ENCODE measurements at regions not wholly inside any gene's neighbourhood (a gene's known extent, or its start where the extent isn't known, plus 50 kb on each side); places are given as distances from the start of the nearest gene placed in this dataset.

DNA sequence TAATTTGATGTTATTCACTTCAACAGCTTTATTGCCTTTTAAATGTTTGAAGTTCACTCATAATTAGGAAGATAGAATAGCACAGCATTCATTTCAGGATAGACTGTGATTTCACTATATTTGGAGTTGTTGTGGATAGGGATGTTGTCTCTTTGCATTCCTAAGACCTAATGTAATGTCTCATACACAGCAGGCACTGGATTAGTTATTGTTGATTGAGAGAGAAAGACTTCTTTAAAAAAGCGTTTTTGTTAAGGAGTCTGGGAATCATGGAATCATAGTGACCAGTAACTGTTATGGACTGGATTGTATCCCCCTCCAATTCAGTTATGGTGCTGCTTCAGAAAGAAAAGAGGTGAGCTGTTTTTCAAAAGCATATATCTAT lies 122.0 kb downstream of the USP22 start:
- peak overlapping the region; percentile 50 for H3K27ac ChIP-seq
- H3K36me3 ChIP-seq (replicated peaks; ENCODE audit: insufficient read depth, low read depth) = no peaks in the 10 kb centered on the region
- H3K4me2 ChIP-seq = no peak overlapping the region
- no peak overlapping the region for H2AFZ ChIP-seq
- no peaks in the 10 kb centered on the region for H3K9me3 ChIP-seq (ENCODE audit: low read depth)
- TF ChIP-seq, protein P1, sequence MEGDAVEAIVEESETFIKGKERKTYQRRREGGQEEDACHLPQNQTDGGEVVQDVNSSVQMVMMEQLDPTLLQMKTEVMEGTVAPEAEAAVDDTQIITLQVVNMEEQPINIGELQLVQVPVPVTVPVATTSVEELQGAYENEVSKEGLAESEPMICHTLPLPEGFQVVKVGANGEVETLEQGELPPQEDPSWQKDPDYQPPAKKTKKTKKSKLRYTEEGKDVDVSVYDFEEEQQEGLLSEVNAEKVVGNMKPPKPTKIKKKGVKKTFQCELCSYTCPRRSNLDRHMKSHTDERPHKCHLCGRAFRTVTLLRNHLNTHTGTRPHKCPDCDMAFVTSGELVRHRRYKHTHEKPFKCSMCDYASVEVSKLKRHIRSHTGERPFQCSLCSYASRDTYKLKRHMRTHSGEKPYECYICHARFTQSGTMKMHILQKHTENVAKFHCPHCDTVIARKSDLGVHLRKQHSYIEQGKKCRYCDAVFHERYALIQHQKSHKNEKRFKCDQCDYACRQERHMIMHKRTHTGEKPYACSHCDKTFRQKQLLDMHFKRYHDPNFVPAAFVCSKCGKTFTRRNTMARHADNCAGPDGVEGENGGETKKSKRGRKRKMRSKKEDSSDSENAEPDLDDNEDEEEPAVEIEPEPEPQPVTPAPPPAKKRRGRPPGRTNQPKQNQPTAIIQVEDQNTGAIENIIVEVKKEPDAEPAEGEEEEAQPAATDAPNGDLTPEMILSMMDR (IDR thresholded peaks at IDR 0.05; ENCODE audit: poor library complexity) = no peak
- TF ChIP-seq EZH2phosphoT487 (IDR thresholded peaks at IDR 0.05; ENCODE audit: low read depth, severe bottlenecking, unreplicated experiment) = no peak
- no peak for TF ChIP-seq EZH2 (IDR thresholded peaks at IDR 0.05; ENCODE audit: borderline replicate concordance)
- 33% methylated on average over 1 of the region's 1 CpG for WGBS (ENCODE audit: low lambda C conversion rate, missing lambda C conversion rate)
- H3K79me2 ChIP-seq = peaks cover 13% of the 10 kb centered on the region
- no peak for DNase-seq (ENCODE audit: low spot score)
- no peaks in the 10 kb centered on the region for H3K9me2 ChIP-seq (replicated peaks; ENCODE audit: insufficient read depth)
- H4K20me1 ChIP-seq (ENCODE audit: insufficient read depth, poor library complexity, severe bottlenecking) = no peaks in the 10 kb centered on the region
- no peaks in the 10 kb centered on the region for H3K27me3 ChIP-seq
- no peaks in the 10 kb centered on the region for H3K4me1 ChIP-seq (ENCODE audit: insufficient read depth)
- H3K4me3 ChIP-seq = no peak overlapping the region

DNA sequence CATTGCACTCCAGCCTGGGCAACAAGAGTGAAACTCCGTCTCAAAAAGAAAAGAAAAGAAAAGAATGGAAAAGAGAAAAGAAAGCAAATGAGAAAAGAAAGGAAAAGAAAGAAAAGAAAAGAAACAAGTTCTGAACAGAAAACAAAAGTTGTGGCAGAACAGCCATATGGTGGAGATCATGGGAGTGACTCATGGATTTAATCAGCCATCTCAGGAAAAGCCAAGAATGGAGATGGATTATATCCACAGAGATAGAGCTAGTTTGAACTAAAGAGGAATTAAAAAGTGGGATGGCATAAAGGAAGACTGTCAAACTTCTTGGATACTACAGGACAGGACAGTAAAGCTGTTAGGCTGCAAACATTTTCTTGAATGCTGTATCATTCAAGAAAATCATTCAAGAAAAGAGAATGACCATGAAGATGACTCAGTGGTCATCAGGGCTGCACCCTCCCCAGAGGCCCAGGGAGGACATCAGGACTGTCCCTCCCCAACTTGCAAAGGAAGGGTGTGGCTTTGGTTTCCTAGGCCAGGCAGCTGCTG lies 120.6 kb downstream of the USP22 start:
- H3K4me3 ChIP-seq = no peak overlapping the region
- H4K20me1 ChIP-seq (ENCODE audit: insufficient read depth, poor library complexity, severe bottlenecking) = no peaks in the 10 kb centered on the region
- no peak for DNase-seq (ENCODE audit: low spot score)
- no peaks in the 10 kb centered on the region for H3K9me3 ChIP-seq (ENCODE audit: low read depth)
- peak overlapping the region; percentile 60 for H3K27ac ChIP-seq
- no peaks in the 10 kb centered on the region for H3K4me1 ChIP-seq (ENCODE audit: insufficient read depth)
- no peak overlapping the region for H3K4me2 ChIP-seq
- no peaks in the 10 kb centered on the region for H3K9me2 ChIP-seq (replicated peaks; ENCODE audit: insufficient read depth)
- peaks cover 12% of the 10 kb centered on the region for H3K79me2 ChIP-seq
- 93% methylated on average over 1 of the region's 1 CpG for WGBS (ENCODE audit: low lambda C conversion rate, missing lambda C conversion rate)
- H3K27me3 ChIP-seq = no peaks in the 10 kb centered on the region
- H3K36me3 ChIP-seq (replicated peaks; ENCODE audit: insufficient read depth, low read depth) = no peaks in the 10 kb centered on the region
- TF ChIP-seq EZH2 (IDR thresholded peaks at IDR 0.05; ENCODE audit: borderline replicate concordance) = no peak
- TF ChIP-seq, protein P1 (IDR thresholded peaks at IDR 0.05; ENCODE audit: poor library complexity) = no peak
- TF ChIP-seq EZH2phosphoT487 (IDR thresholded peaks at IDR 0.05; ENCODE audit: low read depth, severe bottlenecking, unreplicated experiment) = no peak
- H2AFZ ChIP-seq = no peak overlapping the region

- peaks cover 12% of the 10 kb centered on the region for H3K79me2 ChIP-seq
- no peak overlapping the region for H3K4me2 ChIP-seq
- WGBS (ENCODE audit: low lambda C conversion rate, missing lambda C conversion rate) = 66% methylated on average over 5 of the region's 5 CpGs
- H4K20me1 ChIP-seq (ENCODE audit: insufficient read depth, poor library complexity, severe bottlenecking) = no peaks in the 10 kb centered on the region
- no peak overlapping the region for H3K4me3 ChIP-seq
- no peaks in the 10 kb centered on the region for H3K9me3 ChIP-seq (ENCODE audit: low read depth)
- no peak overlapping the region for H2AFZ ChIP-seq
- no peaks in the 10 kb centered on the region for H3K27me3 ChIP-seq
- H3K36me3 ChIP-seq (replicated peaks; ENCODE audit: insufficient read depth, low read depth) = no peaks in the 10 kb centered on the region
- DNase-seq (ENCODE audit: low spot score) = no peak
- TF ChIP-seq EZH2phosphoT487 (IDR thresholded peaks at IDR 0.05; ENCODE audit: low read depth, severe bottlenecking, unreplicated experiment) (no peak), EZH2 (IDR thresholded peaks at IDR 0.05; ENCODE audit: borderline replicate concordance) (no peak)
- H3K27ac ChIP-seq = no peak overlapping the region
- H3K4me1 ChIP-seq (ENCODE audit: insufficient read depth) = no peaks in the 10 kb centered on the region
- no peaks in the 10 kb centered on the region for H3K9me2 ChIP-seq (replicated peaks; ENCODE audit: insufficient read depth)
Measured at GRCh38 chr17:20924306-20924705, 118.5 kb downstream of the USP22 start.

DNA sequence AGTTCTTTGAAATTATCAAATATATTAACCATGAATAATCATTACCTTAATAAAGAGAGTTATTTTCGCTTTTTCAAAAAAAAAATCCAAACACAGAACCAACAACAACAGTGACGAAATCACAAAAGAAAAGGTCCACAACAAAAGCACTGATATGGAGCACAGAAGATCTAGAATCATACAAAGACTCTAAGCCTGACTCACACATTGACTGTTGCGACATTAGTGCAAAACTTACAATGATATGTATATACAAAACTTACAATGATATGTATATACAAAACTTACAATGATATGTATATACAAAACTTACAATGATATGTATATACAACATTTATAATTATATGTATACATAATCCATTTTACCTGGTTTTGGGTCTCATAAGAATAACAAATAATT lies 117.7 kb downstream of the USP22 start:
- Histone ChIP-seq H3K36me3 (replicated peaks; ENCODE audit: insufficient read depth, low read depth) (no peaks in the 10 kb centered on the region), H3K4me2 (no peak overlapping the region), H3K27me3 (no peaks in the 10 kb centered on the region), H2AFZ (no peak overlapping the region), H3K27ac (no peak overlapping the region), H3K4me1 (ENCODE audit: insufficient read depth) (no peaks in the 10 kb centered on the region), H3K9me3 (ENCODE audit: low read depth) (no peaks in the 10 kb centered on the region), H4K20me1 (ENCODE audit: insufficient read depth, poor library complexity, severe bottlenecking) (no peaks in the 10 kb centered on the region), H3K9me2 (replicated peaks; ENCODE audit: insufficient read depth) (no peaks in the 10 kb centered on the region), H3K79me2 (peaks cover 12% of the 10 kb centered on the region), H3K4me3 (no peak overlapping the region)
- TF ChIP-seq EZH2 (IDR thresholded peaks at IDR 0.05; ENCODE audit: borderline replicate concordance) (no peak), EZH2phosphoT487 (IDR thresholded peaks at IDR 0.05; ENCODE audit: low read depth, severe bottlenecking, unreplicated experiment) (no peak)
- TF ChIP-seq, protein P1 (IDR thresholded peaks at IDR 0.05; ENCODE audit: poor library complexity) = no peak
- 93% methylated on average over 3 of the region's 3 CpGs for WGBS (ENCODE audit: low lambda C conversion rate, missing lambda C conversion rate)
- no peak for DNase-seq (ENCODE audit: low spot score)

Data from hepatocyte (in vitro differentiated cells).